GM19035 (cell line): ENCODE measurements at regions not wholly inside any gene's neighbourhood (a gene's known extent, or its start where the extent isn't known, plus 50 kb on each side); places are given as distances from the start of the nearest gene placed in this dataset.

Source experiments
- ATAC-seq: cut with Tn5 transposase; IDR thresholded peaks from one replicate; pipeline ENCODE4 v1.9.1; 2021; ENCODE audit not compliant: unreplicated experiment

- no peak for ATAC-seq
Measured at GRCh38 chr18:71919211-71919610, 624.9 kb downstream of the CBLN2 start.

DNA sequence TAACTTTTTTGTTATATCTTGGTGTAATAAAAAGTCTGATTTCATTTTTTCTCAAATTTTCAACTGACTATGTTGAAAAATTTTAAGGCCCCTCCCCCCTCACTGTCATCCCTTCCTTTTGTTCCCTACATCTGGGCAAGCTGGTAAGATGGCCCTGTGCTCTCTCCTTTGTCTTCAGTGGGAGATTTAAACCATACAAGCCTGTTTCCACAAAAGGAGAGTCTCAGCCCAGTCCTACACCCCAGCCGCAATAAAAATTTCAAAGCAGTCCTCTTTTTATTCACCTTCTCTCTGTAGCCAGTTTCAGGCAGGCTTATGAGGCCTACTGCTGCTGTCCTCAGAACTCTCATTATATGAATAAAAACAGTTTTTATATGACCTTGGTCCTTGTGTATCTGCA, 630.5 kb downstream of the CBLN2 start:
- no peak for ATAC-seq

- ATAC-seq = no peak
Measured at GRCh38 chr18:71902482-71902881, 641.7 kb downstream of the CBLN2 start.

GRCh38 chr18:71899707-71900472, 644.3 kb downstream of the CBLN2 start:
- no peak for ATAC-seq

DNA sequence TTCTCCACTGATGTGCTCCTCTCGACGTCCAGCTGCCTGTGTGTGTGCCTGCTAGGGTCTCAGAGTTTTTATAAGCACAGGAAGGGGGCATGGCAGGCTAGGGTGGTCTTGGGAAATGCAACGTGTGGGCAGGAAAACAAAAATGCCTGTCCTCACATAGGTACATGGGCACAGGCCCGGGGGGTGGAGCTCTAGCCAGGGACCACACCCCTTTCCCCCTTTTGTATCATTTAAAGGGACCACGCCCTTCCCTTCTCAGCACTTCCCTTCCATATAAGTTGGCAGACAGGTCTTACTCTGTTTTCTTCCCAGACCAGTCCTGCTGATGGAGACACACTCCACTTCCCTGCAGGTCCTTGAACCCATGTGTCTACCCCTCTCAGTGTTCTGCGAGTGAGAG, 645.0 kb downstream of the CBLN2 start:
- ATAC-seq = no peak

DNA sequence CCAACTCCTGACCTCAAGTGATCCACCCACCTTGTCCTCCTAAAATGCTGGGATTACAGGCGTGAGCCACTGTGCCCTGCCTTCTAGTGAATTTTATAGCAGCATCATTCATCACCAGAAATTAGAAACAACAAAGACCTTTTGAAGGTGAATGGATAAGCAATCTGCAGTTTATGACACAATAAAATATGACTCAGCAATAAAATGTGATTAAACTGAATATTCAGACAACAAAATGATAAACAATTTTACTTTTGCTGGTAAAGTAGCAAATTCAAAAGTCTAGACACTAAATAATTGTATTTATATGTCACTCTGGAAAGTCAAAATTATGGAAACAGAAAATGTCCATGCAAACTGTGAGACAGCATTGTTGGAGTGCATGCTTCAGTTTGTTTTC, 656.6 kb downstream of the CBLN2 start:
- no peak for ATAC-seq

DNA sequence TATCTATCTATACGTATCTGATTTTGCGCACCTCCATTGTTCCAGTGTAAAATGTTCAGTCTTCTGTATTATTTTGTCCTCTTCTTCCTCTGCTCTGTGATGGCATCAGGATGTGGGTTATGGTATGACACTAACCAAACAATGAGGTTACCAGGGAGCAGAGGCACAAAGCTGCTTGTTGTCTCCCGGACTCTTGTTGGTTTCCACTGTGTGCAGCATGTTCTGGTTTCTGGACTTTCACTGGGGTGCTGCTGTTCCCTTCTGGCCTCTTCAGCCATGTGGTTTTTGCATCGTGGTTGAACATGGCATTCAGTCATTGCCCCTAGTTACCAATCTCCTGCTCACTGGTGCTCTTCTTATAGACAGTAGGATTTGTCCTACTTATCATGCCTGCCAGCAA, 665.9 kb downstream of the CBLN2 start:
- ATAC-seq = no peak

- ATAC-seq = no peak
Measured at GRCh38 chr18:71873695-71874094, 670.4 kb downstream of the CBLN2 start.

- no peak for ATAC-seq
Measured at GRCh38 chr18:71865888-71866287, 678.3 kb downstream of the CBLN2 start.

DNA sequence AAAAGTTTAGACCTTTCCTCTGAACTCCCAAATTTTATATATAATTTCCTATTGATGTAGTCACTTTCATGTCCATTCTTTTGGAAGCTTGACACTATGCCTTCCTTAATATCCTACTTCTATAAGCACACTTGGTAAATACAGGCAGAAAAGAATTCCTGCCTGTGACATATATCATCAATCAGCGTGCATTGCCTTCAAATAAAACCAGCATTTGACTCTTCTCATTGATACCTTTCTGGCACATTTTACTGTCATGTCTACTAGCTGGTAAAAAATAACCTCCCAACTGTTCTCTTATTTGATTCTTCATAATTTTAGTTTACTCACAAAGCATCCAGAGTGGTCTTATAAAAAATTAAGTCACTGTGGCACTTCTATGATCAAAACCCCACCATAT, 693.5 kb downstream of the CBLN2 start:
- no peak for ATAC-seq

- ATAC-seq = no peak
Measured at GRCh38 chr18:71849407-71849806, 694.7 kb downstream of the CBLN2 start.

DNA sequence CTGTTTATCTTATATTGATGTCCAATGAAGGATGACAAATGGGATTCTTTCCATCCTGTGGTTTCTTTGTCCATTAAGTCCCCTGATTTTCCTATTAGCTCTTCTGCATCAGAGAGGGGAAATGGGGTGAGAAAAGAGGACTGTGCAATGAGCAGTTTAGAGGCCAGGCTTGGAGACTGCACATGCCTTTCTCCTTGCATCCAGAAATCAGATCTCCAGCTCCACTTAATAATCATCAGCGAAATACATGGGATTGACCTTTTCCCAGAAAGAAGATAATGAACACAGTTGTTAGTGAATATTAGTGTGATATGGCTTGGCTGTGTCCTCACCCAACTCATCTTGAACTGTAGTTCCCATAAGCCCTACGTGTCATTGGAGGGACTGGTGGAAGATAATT, 697.4 kb downstream of the CBLN2 start:
- no peak for ATAC-seq

GRCh38 chr18:71844814-71845213, 699.3 kb downstream of the CBLN2 start:
- ATAC-seq = no peak

GRCh38 chr18:71842666-71843065, 701.5 kb downstream of the CBLN2 start:
- no peak for ATAC-seq

DNA sequence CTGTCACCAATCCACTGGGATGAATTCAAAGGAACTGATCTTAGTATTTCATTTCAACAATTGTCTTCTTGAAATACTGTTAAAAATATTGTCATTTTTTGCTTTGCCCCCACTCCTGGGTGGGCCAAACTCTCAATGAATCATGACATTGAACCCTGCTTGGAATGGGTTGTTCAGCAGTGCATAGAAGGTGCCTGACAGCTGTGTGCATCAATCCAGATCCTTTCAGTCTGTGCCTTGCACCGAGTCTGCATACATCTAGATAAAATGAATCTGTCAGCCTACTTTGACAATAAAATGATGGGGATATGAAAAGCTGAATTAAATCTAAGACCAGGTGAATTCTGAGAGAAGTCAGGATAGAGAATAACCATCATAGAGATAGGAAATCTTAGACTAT, 706.6 kb downstream of the CBLN2 start:
- no peak for ATAC-seq

- no peak for ATAC-seq
Measured at GRCh38 chr18:71832946-71833617, 711.1 kb downstream of the CBLN2 start.

- ATAC-seq = no peak
Measured at GRCh38 chr18:71831039-71831438, 713.1 kb downstream of the CBLN2 start.

DNA sequence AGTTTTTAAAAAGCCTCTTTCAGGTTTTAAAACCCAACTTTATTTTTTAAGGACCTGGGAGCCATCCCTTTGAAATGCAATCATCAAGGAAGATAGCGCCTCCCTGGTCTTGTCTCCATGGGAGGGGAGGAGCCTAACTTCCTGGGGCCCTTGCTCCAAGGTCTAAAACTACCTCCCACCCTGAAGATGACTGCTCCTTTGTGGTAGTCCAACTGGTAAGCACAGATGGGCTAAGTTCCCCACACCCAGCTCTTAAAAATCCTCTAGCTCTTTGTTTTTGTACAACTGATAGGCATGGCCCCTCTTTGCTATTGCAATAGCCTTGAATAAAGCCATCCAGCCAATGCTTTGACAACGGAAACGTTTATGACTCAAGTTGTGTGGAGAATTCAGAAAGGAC, 716.8 kb downstream of the CBLN2 start:
- no peak for ATAC-seq

- ATAC-seq = no peak
Measured at GRCh38 chr18:71815305-71815704, 728.8 kb downstream of the CBLN2 start.

GRCh38 chr18:71809711-71810110, 734.4 kb downstream of the CBLN2 start:
- no peak for ATAC-seq

- ATAC-seq = no peak
Measured at GRCh38 chr18:71808616-71809015, 735.5 kb downstream of the CBLN2 start.

GRCh38 chr18:71807586-71807985, 736.6 kb downstream of the CBLN2 start:
- no peak for ATAC-seq
